ENCODE measurements at regions not wholly inside any gene's neighbourhood (a gene's known extent, or its start where the extent isn't known, plus 50 kb on each side); places are given as distances from the start of the nearest gene placed in this dataset.

GRCh38 chr15:25091421-25092158 is 136.8 kb downstream of the SNRPN start:
- no peaks in the 10 kb centered on the region for H3K4me1 Mint-ChIP-seq
- no peak for DNase-seq (ENCODE audit: low spot score in 2 of 2, unreplicated experiment in 2 of 2)
- peaks cover 35% of the 10 kb centered on the region for H3K9me3 Mint-ChIP-seq
- TF ChIP-seq CTCF (IDR thresholded peaks at IDR 0.05; ENCODE audit: unreplicated experiment): no peak
- no peaks in the 10 kb centered on the region for H3K27me3 Mint-ChIP-seq (ENCODE audit: low read depth)
- H3K27ac Mint-ChIP-seq: no peak overlapping the region
- H3K4me3 Mint-ChIP-seq: no peak overlapping the region
- H3K36me3 Mint-ChIP-seq: peaks cover 65% of the 10 kb centered on the region

DNA sequence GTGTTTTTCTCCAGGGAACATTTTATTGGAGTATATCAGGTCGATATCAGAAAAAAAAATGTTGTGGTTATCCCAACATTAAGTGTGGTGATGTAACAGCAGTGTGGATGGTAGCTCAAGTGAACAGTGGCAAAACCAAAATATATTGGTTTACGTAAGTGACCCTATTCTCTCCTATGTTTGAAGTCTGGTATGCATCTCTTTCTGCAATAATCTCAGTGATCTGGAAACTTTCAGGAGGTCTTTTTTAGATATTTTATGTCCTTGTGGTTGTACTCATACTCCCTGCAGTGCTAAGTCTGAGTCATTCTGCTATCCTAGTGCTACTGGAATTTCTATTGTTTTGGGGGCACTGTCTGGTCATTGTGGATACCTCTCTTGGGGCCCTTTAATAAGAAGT is 137.9 kb downstream of the SNRPN start:
- Mint-ChIP-seq H3K4me1 (no peaks in the 10 kb centered on the region), H3K9me3 (peaks cover 36% of the 10 kb centered on the region), H3K27me3 (ENCODE audit: low read depth) (no peaks in the 10 kb centered on the region), H3K27ac (no peak overlapping the region), H3K4me3 (no peak overlapping the region), H3K36me3 (peaks cover 65% of the 10 kb centered on the region)
- DNase-seq (ENCODE audit: low spot score in 2 of 2, unreplicated experiment in 2 of 2): no peak
- no peak for TF ChIP-seq CTCF (IDR thresholded peaks at IDR 0.05; ENCODE audit: unreplicated experiment)

- H3K4me3 Mint-ChIP-seq: no peak overlapping the region
- peaks cover 29% of the 10 kb centered on the region for H3K9me3 Mint-ChIP-seq
- peaks cover 59% of the 10 kb centered on the region for H3K36me3 Mint-ChIP-seq
- no peak for TF ChIP-seq CTCF (IDR thresholded peaks at IDR 0.05; ENCODE audit: unreplicated experiment)
- DNase-seq (ENCODE audit: low spot score in 2 of 2, unreplicated experiment in 2 of 2): no peak
- H3K27ac Mint-ChIP-seq: no peak overlapping the region
- H3K4me1 Mint-ChIP-seq: no peaks in the 10 kb centered on the region
- H3K27me3 Mint-ChIP-seq (ENCODE audit: low read depth): no peaks in the 10 kb centered on the region
Observed at GRCh38 chr15:25093455-25094029, 138.8 kb downstream of the SNRPN start.

DNA sequence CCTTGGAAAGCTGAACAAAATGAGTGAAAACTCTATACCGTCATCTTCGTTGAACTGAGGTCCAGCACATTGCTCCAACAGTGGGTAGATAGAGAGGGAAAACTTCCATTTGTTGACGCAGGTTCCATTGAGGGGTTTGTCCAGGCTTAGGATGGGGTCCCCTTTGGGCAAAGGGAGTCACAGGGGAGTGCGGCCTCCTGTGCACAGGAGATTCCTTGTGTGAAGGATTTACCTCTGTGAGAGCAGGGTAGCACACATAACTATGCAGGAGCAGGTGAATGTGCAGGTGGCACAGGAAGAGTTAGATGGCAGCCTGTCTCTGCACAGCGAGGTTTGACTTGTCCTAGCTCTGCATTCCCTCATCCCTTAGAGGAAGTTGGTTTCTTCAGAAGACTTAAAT is 139.3 kb downstream of the SNRPN start:
- no peaks in the 10 kb centered on the region for H3K4me1 Mint-ChIP-seq
- peaks cover 56% of the 10 kb centered on the region for H3K36me3 Mint-ChIP-seq
- no peak overlapping the region for H3K4me3 Mint-ChIP-seq
- H3K27ac Mint-ChIP-seq: no peak overlapping the region
- no peak for DNase-seq (ENCODE audit: low spot score in 2 of 2, unreplicated experiment in 2 of 2)
- peaks cover 32% of the 10 kb centered on the region for H3K9me3 Mint-ChIP-seq
- TF ChIP-seq CTCF (IDR thresholded peaks at IDR 0.05; ENCODE audit: unreplicated experiment): no peak
- H3K27me3 Mint-ChIP-seq (ENCODE audit: low read depth): no peaks in the 10 kb centered on the region

- Mint-ChIP-seq H3K4me3 (no peak overlapping the region), H3K36me3 (peaks cover 59% of the 10 kb centered on the region)
Observed at GRCh38 chr15:25094519-25094918, 139.7 kb downstream of the SNRPN start.

More at GRCh38 chr15:25094519-25094918, 139.7 kb downstream of the SNRPN start:
- Mint-ChIP-seq H3K27ac (no peak overlapping the region), H3K27me3 (ENCODE audit: low read depth) (no peaks in the 10 kb centered on the region), H3K9me3 (peaks cover 35% of the 10 kb centered on the region), H3K4me1 (no peaks in the 10 kb centered on the region)
- no peak for DNase-seq (ENCODE audit: low spot score in 2 of 2, unreplicated experiment in 2 of 2)
- TF ChIP-seq CTCF (IDR thresholded peaks at IDR 0.05; ENCODE audit: unreplicated experiment): no peak

Data from mesothelial cell of epicardium (in vitro differentiated cells).